Glomerular visceral epithelial cell (primary cell): ENCODE measurements at regions not wholly inside any gene's neighbourhood (a gene's known extent, or its start where the extent isn't known, plus 50 kb on each side); places are given as distances from the start of the nearest gene placed in this dataset.
"Not testable (repeated sequence)": the region's sequence is repeated elsewhere in the genome, so short reads cannot be mapped to it uniquely, and the experiment has no call there.

Experiments used
- DNase-seq: peaks from one replicate; pipeline ENCODE4 v3.0.0-alpha.2; 2016; ENCODE audit errors: extremely low spot score

- no peak for DNase-seq
Measured at GRCh38 chr4:114249561-114249960, 270.1 kb upstream of the ARSJ start.

- no peak for DNase-seq
Measured at GRCh38 chr4:114249976-114250375, 270.5 kb upstream of the ARSJ start.

- no peak for DNase-seq
Measured at GRCh38 chr4:114250439-114250891, 271.0 kb upstream of the ARSJ start.

GRCh38 chr4:114251020-114251419 lies 271.6 kb upstream of the ARSJ start:
- no peak for DNase-seq

- no peak for DNase-seq
Measured at GRCh38 chr4:114252499-114252898, 273.1 kb upstream of the ARSJ start.

- no peak for DNase-seq
Measured at GRCh38 chr4:114257501-114257900, 278.1 kb upstream of the ARSJ start.

- DNase-seq: not testable (repeated sequence)
Measured at GRCh38 chr4:114262421-114262820, 283.0 kb upstream of the ARSJ start.

- peak; percentile 21 for DNase-seq
Measured at GRCh38 chr4:114263233-114263632, 283.8 kb upstream of the ARSJ start.

GRCh38 chr4:114264452-114264851 lies 285.0 kb upstream of the ARSJ start:
- no peak for DNase-seq

- DNase-seq: no peak
Measured at GRCh38 chr4:114264877-114265291, 285.4 kb upstream of the ARSJ start.

- no peak for DNase-seq
Measured at GRCh38 chr4:114265342-114265741, 285.9 kb upstream of the ARSJ start.

- DNase-seq: no peak
Measured at GRCh38 chr4:114267976-114268375, 288.5 kb upstream of the ARSJ start.

- no peak for DNase-seq
Measured at GRCh38 chr4:114271031-114271430, 291.6 kb upstream of the ARSJ start.

GRCh38 chr4:114272226-114272625 lies 292.8 kb upstream of the ARSJ start:
- DNase-seq: peak; percentile 80

- DNase-seq: no peak
Measured at GRCh38 chr4:114273238-114273637, 293.8 kb upstream of the ARSJ start.

- DNase-seq: no peak
Measured at GRCh38 chr4:114277690-114278089, 298.2 kb upstream of the ARSJ start.

GRCh38 chr4:114279066-114279465 lies 299.6 kb upstream of the ARSJ start:
- DNase-seq: no peak

GRCh38 chr4:114279711-114280110 lies 300.3 kb upstream of the ARSJ start:
- no peak for DNase-seq

GRCh38 chr4:114280645-114281044 lies 301.2 kb upstream of the ARSJ start:
- no peak for DNase-seq

GRCh38 chr4:114281164-114281960 lies 301.9 kb upstream of the ARSJ start:
- peak; percentile 59 for DNase-seq

GRCh38 chr4:114282937-114283336 lies 303.5 kb upstream of the ARSJ start:
- DNase-seq: no peak

GRCh38 chr4:114284629-114285028 lies 305.2 kb upstream of the ARSJ start:
- DNase-seq: no peak

GRCh38 chr4:114286262-114286810 lies 306.9 kb upstream of the ARSJ start:
- DNase-seq: no peak
